MM.1S (cell line): ENCODE measurements at regions not wholly inside any gene's neighbourhood (a gene's known extent, or its start where the extent isn't known, plus 50 kb on each side); places are given as distances from the start of the nearest gene placed in this dataset.
"Not testable (repeated sequence)": the region's sequence is repeated elsewhere in the genome, so short reads cannot be mapped to it uniquely, and the experiment has no call there.

Experiments used
- DNase-seq: peaks from one replicate; pipeline ENCODE4 v3.0.0-alpha.2; 2015
- H2AFZ ChIP-seq: fragments of 300-600 bp; sonication (generic); 2 replicates; pipeline ENCODE4 v1.6.0; 2016; ENCODE audit warnings: antibody characterized with exemption, low read length
- H3F3A ChIP-seq: fragments of 300-600 bp; sonication (generic); 2 replicates; pipeline ENCODE4 v1.6.1; 2016; ENCODE audit warnings: mild to moderate bottlenecking, antibody characterized with exemption, low read length, moderate library complexity, mixed read lengths; ENCODE audit not compliant: insufficient read depth
- H3K27ac ChIP-seq: fragments of 300-600 bp; sonication (generic); 2 replicates; pipeline ENCODE4 v1.5.1; 2016; ENCODE audit warnings: mild to moderate bottlenecking, low read length
- H3K27me3 ChIP-seq: fragments of 300-600 bp; sonication (generic); replicated peaks from 2 replicates; pipeline ENCODE4 v1.6.0; 2016; ENCODE audit warnings: low read length; ENCODE audit not compliant: insufficient read depth
- H3K36me3 ChIP-seq: fragments of 300-600 bp; sonication (generic); replicated peaks from 2 replicates; pipeline ENCODE4 v1.6.1; 2016; ENCODE audit warnings: mild to moderate bottlenecking, low read length, mixed read lengths; ENCODE audit not compliant: insufficient read depth
- H3K4me1 ChIP-seq: fragments of 300-600 bp; sonication (generic); 2 replicates; pipeline ENCODE4 v1.6.1; 2016; ENCODE audit warnings: low read length, mixed read lengths
- H3K4me2 ChIP-seq: fragments of 300-600 bp; sonication (generic); 2 replicates; pipeline ENCODE4 v1.6.0; 2016; ENCODE audit warnings: low read depth, low read length
- H3K4me3 ChIP-seq: fragments of 300-600 bp; sonication (generic); 2 replicates; pipeline ENCODE4 v1.5.1; 2016; ENCODE audit warnings: low read length, mixed read lengths
- H3K79me2 ChIP-seq: fragments of 300-600 bp; sonication (generic); 2 replicates; pipeline ENCODE4 v1.6.1; 2016; ENCODE audit warnings: mixed run types, low read length, mixed read lengths
- H3K9ac ChIP-seq: fragments of 300-600 bp; sonication (generic); 2 replicates; pipeline ENCODE4 v1.6.1; 2016; ENCODE audit warnings: low read length, mixed read lengths
- H3K9me2 ChIP-seq: fragments of 300-600 bp; sonication (generic); replicated peaks from 2 replicates; pipeline ENCODE4 v1.6.1; 2016; ENCODE audit warnings: mild to moderate bottlenecking, low read length, mixed read lengths; ENCODE audit not compliant: insufficient read depth
- H3K9me3 ChIP-seq: fragments of 300-600 bp; sonication (generic); replicated peaks from 2 replicates; pipeline ENCODE4 v1.6.1; 2016; ENCODE audit warnings: mild to moderate bottlenecking, low read length, mixed read lengths; ENCODE audit not compliant: insufficient read depth
- H4K20me1 ChIP-seq: fragments of 300-600 bp; sonication (generic); 2 replicates; pipeline ENCODE4 v1.6.1; 2016; ENCODE audit warnings: mild to moderate bottlenecking, low read length, moderate library complexity, mixed read lengths; ENCODE audit not compliant: insufficient read depth
- EZH2 ChIP-seq: fragments of 300-600 bp; sonication (generic); optimal IDR thresholded peaks from 2 replicates; pipeline ENCODE3; 2017; ENCODE audit warnings: low read depth, mild to moderate bottlenecking, antibody characterized with exemption, low read length, mixed read lengths
- EZH2phosphoT487 ChIP-seq: fragments of 300-600 bp; sonication (generic); IDR thresholded peaks from 2 replicates; pipeline ENCODE4 v1.6.1; 2018; ENCODE audit warnings: antibody characterized with exemption, low read length
- TF ChIP-seq, protein P1 (sequence below): fragments of 300-600 bp; sonication (generic); IDR thresholded peaks from 2 replicates; pipeline ENCODE4 v1.5.1; 2016; ENCODE audit warnings: antibody characterized with exemption, low read length, mixed read lengths

DNA sequence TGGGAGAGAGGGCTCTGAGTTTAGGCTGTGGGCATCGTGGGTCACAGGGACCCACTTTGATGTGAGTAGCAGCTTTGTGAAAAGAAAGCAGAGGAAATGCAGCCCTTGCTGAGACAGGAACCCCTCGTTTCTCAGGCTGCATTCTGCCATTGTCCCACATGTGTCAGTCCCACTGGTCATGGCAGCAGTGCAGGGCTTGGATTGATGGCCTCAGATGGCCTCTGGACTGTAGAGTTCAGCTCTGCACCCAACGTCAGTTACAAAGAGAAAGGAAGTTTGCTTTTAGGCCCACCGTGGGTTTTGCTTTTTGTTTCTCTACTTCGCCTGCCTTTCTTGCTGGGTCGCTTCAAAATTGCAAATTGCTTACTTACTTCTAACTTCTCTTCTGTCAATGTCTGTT, 248.3 kb upstream of the KLF3 start:
- no peak overlapping the region for H3K9ac ChIP-seq
- no peaks in the 10 kb centered on the region for H3K9me3 ChIP-seq
- H3K27ac ChIP-seq = no peak overlapping the region
- no peaks in the 10 kb centered on the region for H3K9me2 ChIP-seq
- H3F3A ChIP-seq = no peaks in the 10 kb centered on the region
- no peaks in the 10 kb centered on the region for H3K27me3 ChIP-seq
- H3K4me2 ChIP-seq = no peak overlapping the region
- H3K36me3 ChIP-seq = no peaks in the 10 kb centered on the region
- H2AFZ ChIP-seq = no peak overlapping the region
- TF ChIP-seq, protein P1, sequence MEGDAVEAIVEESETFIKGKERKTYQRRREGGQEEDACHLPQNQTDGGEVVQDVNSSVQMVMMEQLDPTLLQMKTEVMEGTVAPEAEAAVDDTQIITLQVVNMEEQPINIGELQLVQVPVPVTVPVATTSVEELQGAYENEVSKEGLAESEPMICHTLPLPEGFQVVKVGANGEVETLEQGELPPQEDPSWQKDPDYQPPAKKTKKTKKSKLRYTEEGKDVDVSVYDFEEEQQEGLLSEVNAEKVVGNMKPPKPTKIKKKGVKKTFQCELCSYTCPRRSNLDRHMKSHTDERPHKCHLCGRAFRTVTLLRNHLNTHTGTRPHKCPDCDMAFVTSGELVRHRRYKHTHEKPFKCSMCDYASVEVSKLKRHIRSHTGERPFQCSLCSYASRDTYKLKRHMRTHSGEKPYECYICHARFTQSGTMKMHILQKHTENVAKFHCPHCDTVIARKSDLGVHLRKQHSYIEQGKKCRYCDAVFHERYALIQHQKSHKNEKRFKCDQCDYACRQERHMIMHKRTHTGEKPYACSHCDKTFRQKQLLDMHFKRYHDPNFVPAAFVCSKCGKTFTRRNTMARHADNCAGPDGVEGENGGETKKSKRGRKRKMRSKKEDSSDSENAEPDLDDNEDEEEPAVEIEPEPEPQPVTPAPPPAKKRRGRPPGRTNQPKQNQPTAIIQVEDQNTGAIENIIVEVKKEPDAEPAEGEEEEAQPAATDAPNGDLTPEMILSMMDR = no peak
- TF ChIP-seq EZH2phosphoT487 (no peak), EZH2 (no peak)
- peaks cover 7% of the 10 kb centered on the region for H3K4me1 ChIP-seq
- no peak overlapping the region for H3K4me3 ChIP-seq
- H4K20me1 ChIP-seq = no peaks in the 10 kb centered on the region
- H3K79me2 ChIP-seq = no peaks in the 10 kb centered on the region
- no peak for DNase-seq

DNA sequence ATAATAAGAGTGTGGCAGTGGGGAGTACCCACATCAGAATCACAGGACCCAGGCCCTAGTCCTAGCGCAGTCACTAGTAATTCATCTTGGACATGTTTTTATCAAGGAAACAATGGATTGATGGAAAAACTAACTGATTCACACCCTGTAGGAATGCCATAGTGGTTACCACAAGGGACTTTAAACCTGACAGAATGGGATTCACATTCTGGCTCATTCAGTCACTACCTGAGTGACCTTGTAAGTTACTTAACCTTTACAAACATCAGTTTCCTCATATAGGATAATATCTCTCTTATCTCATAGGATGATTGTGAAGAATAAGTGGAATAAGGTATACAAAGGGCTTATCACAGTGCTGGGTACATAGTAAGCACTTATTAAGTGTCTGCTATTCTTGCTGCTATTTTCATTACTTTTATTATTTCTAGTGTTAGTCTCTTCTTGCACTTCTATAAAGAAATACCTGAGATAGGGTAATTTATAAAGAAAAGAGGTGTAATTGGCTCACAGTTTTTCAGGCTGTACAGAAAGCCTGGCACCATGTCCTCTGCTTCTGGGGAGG, 247.5 kb upstream of the KLF3 start:
- no peaks in the 10 kb centered on the region for H4K20me1 ChIP-seq
- no peaks in the 10 kb centered on the region for H3K79me2 ChIP-seq
- H3K9me3 ChIP-seq = no peaks in the 10 kb centered on the region
- peaks cover 7% of the 10 kb centered on the region for H3K4me1 ChIP-seq
- no peak overlapping the region for H3K27ac ChIP-seq
- no peak overlapping the region for H3K4me3 ChIP-seq
- no peaks in the 10 kb centered on the region for H3K36me3 ChIP-seq
- DNase-seq = no peak
- H3F3A ChIP-seq = no peaks in the 10 kb centered on the region
- H2AFZ ChIP-seq = no peak overlapping the region
- H3K9ac ChIP-seq = no peak overlapping the region
- no peak overlapping the region for H3K4me2 ChIP-seq
- TF ChIP-seq, protein P1 = no peak
- TF ChIP-seq EZH2phosphoT487 = no peak
- TF ChIP-seq EZH2 = no peak
- H3K9me2 ChIP-seq = no peaks in the 10 kb centered on the region
- H3K27me3 ChIP-seq = no peaks in the 10 kb centered on the region

DNA sequence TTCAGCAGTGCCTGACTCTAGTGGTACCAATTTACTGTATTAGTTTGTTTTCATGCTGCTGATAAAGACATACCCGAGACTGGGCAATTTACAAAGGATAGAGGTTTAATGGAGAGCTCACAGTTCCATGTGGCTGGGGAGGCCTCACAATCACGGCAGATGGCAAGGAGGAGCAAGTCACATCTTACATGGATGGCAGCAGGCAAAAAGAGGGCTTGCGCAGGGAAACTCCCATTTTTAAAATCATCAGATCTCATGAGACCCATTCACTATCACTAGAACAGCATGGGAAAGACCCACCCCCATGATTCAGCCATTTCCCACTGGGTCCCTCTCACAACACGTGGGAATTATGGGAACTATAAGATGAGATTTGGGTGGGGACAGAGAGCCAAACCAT, 243.7 kb upstream of the KLF3 start:
- not testable (repeated sequence) for H3K4me3 ChIP-seq, H4K20me1 ChIP-seq, H3K4me2 ChIP-seq, H3K4me1 ChIP-seq, H3F3A ChIP-seq, H3K79me2 ChIP-seq, H3K27ac ChIP-seq, H3K36me3 ChIP-seq, DNase-seq, H2AFZ ChIP-seq, H3K9ac ChIP-seq, H3K9me3 ChIP-seq, H3K27me3 ChIP-seq, H3K9me2 ChIP-seq

DNA sequence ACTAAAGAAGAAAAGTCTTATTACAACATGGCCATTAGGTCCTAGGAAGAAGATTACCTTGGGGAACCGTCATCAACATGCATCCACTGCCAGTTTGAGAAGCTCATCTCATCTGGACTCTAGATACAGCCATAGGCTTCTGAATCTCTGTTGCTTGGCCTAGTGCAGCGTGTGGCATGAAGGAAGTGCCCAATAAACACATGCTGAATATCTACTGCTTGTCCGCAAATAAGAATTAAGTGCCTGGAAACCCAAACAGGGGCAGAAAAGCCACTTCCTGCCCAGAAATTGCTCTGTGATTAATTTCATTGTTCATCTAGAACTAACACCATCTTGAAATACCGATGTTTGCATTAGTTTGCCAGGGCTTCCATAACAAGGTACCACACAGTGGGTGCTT, 241.1 kb upstream of the KLF3 start:
- Histone ChIP-seq H3K27ac (no peak overlapping the region), H3K79me2 (no peaks in the 10 kb centered on the region), H3K27me3 (no peaks in the 10 kb centered on the region), H3K9me2 (no peaks in the 10 kb centered on the region), H3K9me3 (no peaks in the 10 kb centered on the region), H4K20me1 (no peaks in the 10 kb centered on the region), H3K36me3 (no peaks in the 10 kb centered on the region), H3K9ac (no peak overlapping the region), H2AFZ (no peak overlapping the region), H3K4me1 (no peaks in the 10 kb centered on the region), H3K4me2 (no peak overlapping the region), H3K4me3 (no peak overlapping the region), H3F3A (no peaks in the 10 kb centered on the region)
- DNase-seq = no peak
- TF ChIP-seq, protein P1 = no peak
- no peak for TF ChIP-seq EZH2phosphoT487
- no peak for TF ChIP-seq EZH2
